WTC11 (cell line): ENCODE measurements at regions not wholly inside any gene's neighbourhood (a gene's known extent, or its start where the extent isn't known, plus 50 kb on each side); places are given as distances from the start of the nearest gene placed in this dataset.

Experiments
- ATAC-seq: fragments of 200-7000 bp; cut with Tn5 transposase; 2 replicates; pipeline ENCODE4 v1.10.0; 2021; ENCODE audit warnings: mild to moderate bottlenecking, moderate library complexity
- CTCF ChIA-PET: fragments of 300-600 bp; sonication (Branson Sonifier 250); formaldehyde crosslinking; loops from one replicate; lab custom pipeline; 2021; ENCODE audit warnings: antibody characterized with exemption; lab: Charles Lee
- POLR2A ChIA-PET: fragments of 350-600 bp; sonication (Branson Sonifier 250); formaldehyde crosslinking; loops from one replicate; lab custom pipeline; 2021; ENCODE audit warnings: antibody characterized with exemption; lab: Charles Lee
- DNase-seq: peaks from one replicate; pipeline ENCODE4 v3.0.0; 2021; ENCODE audit warnings: low spot score
- H3K27ac Mint-ChIP-seq: 2 replicates; pipeline ENCODE4 v1.8.0; 2021; ENCODE audit warnings: mixed read lengths
- H3K27me3 Mint-ChIP-seq: 2 replicates; pipeline ENCODE4 v1.8.0; 2021; ENCODE audit warnings: low read depth, mild to moderate bottlenecking, moderate library complexity, mixed read lengths
- H3K36me3 Mint-ChIP-seq: 2 replicates; pipeline ENCODE4 v1.8.0; 2021; ENCODE audit warnings: mixed read lengths
- H3K4me1 Mint-ChIP-seq: 2 replicates; pipeline ENCODE4 v1.8.0; 2022; ENCODE audit warnings: mixed read lengths
- H3K4me3 Mint-ChIP-seq: 2 replicates; pipeline ENCODE4 v1.8.0; 2021; ENCODE audit warnings: mild to moderate bottlenecking, moderate library complexity, mixed read lengths
- H3K9me3 Mint-ChIP-seq: 2 replicates; pipeline ENCODE4 v1.8.0; 2021; ENCODE audit warnings: mixed read lengths
- FOXJ3 ChIP-seq: sonication (generic); formaldehyde crosslinking; IDR thresholded peaks from 2 replicates; pipeline ENCODE4 v1.9.0; 2021; ENCODE audit warnings: missing genetic modification reagents, mild to moderate bottlenecking, borderline replicate concordance
- GABPB1 ChIP-seq: sonication (generic); formaldehyde crosslinking; IDR thresholded peaks from 2 replicates; pipeline ENCODE4 v1.8.1; 2023; ENCODE audit warnings: mild to moderate bottlenecking, missing genetic modification reagents
- HMGA2 ChIP-seq: fragments of 250-450 bp; sonication (Bioruptor Pico); IDR thresholded peaks from 2 replicates; pipeline ENCODE4 v1.4.0; 2021; ENCODE audit warnings: mild to moderate bottlenecking, moderate library complexity
- MXD4 ChIP-seq: fragments of 250-450 bp; sonication (Bioruptor Pico); IDR thresholded peaks from 2 replicates; pipeline ENCODE4 v1.8.0; 2021; ENCODE audit warnings: mild to moderate bottlenecking, moderate library complexity, borderline replicate concordance
- NFATC4 ChIP-seq: fragments of 250-450 bp; sonication (Bioruptor Pico); IDR thresholded peaks from 2 replicates; pipeline ENCODE4 v1.9.0; 2021; ENCODE audit warnings: mild to moderate bottlenecking
- PRDM15 ChIP-seq: sonication (generic); formaldehyde crosslinking; IDR thresholded peaks from 2 replicates; pipeline ENCODE4 v1.8.0; 2022; ENCODE audit warnings: missing genetic modification reagents
- RORB ChIP-seq: fragments of 250-450 bp; sonication (Bioruptor Pico); IDR thresholded peaks from 2 replicates; pipeline ENCODE4 v1.9.0; 2021; ENCODE audit warnings: mild to moderate bottlenecking
- STAT6 ChIP-seq: sonication (generic); formaldehyde crosslinking; conservative IDR thresholded peaks from 2 replicates; pipeline ENCODE4 v1.8.1; 2023; ENCODE audit warnings: mild to moderate bottlenecking, low read depth, missing genetic modification reagents, moderate library complexity
- TEAD4 ChIP-seq: sonication (generic); formaldehyde crosslinking; IDR thresholded peaks from 2 replicates; pipeline ENCODE4 v1.8.0; 2022; ENCODE audit warnings: mild to moderate bottlenecking, missing genetic modification reagents
- USF2 ChIP-seq: sonication (generic); formaldehyde crosslinking; IDR thresholded peaks from 2 replicates; pipeline ENCODE4 v1.8.1; 2023; ENCODE audit warnings: mild to moderate bottlenecking, missing genetic modification reagents, moderate library complexity
- ZNF232 ChIP-seq: sonication (generic); formaldehyde crosslinking; IDR thresholded peaks from 2 replicates; pipeline ENCODE4 v1.8.0; 2022; ENCODE audit warnings: mild to moderate bottlenecking, missing genetic modification reagents
- TF ChIP-seq, protein P1 (sequence below): sonication (generic); formaldehyde crosslinking; IDR thresholded peaks from 2 replicates; pipeline ENCODE4 v1.8.0; 2022; ENCODE audit warnings: mild to moderate bottlenecking, missing genetic modification reagents
- TF ChIP-seq, protein P2 (sequence below): sonication (generic); formaldehyde crosslinking; IDR thresholded peaks from 2 replicates; pipeline ENCODE4 v1.8.1; 2023; ENCODE audit warnings: mild to moderate bottlenecking, missing genetic modification reagents, moderate library complexity
- TF ChIP-seq, protein P3 (sequence below): sonication (generic); formaldehyde crosslinking; IDR thresholded peaks from 2 replicates; pipeline ENCODE4 v1.8.1; 2023; ENCODE audit warnings: mild to moderate bottlenecking, missing genetic modification reagents
- TF ChIP-seq, protein P4 (sequence below): sonication (generic); formaldehyde crosslinking; IDR thresholded peaks from 2 replicates; pipeline ENCODE4 v1.8.1; 2023; ENCODE audit warnings: mild to moderate bottlenecking, missing genetic modification reagents, borderline replicate concordance

- TF ChIP-seq, protein P1, sequence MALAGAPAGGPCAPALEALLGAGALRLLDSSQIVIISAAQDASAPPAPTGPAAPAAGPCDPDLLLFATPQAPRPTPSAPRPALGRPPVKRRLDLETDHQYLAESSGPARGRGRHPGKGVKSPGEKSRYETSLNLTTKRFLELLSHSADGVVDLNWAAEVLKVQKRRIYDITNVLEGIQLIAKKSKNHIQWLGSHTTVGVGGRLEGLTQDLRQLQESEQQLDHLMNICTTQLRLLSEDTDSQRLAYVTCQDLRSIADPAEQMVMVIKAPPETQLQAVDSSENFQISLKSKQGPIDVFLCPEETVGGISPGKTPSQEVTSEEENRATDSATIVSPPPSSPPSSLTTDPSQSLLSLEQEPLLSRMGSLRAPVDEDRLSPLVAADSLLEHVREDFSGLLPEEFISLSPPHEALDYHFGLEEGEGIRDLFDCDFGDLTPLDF (CRISPR knock-in tag): no peak
- TF ChIP-seq PRDM15 (CRISPR knock-in tag) (no peak), FOXJ3 (CRISPR knock-in tag) (no peak), STAT6 (CRISPR knock-in tag) (no peak), USF2 (CRISPR knock-in tag) (no peak), HMGA2 (CRISPR knock-in tag) (no peak), NFATC4 (no peak), ZNF232 (CRISPR knock-in tag) (no peak)
- TF ChIP-seq, protein P2, sequence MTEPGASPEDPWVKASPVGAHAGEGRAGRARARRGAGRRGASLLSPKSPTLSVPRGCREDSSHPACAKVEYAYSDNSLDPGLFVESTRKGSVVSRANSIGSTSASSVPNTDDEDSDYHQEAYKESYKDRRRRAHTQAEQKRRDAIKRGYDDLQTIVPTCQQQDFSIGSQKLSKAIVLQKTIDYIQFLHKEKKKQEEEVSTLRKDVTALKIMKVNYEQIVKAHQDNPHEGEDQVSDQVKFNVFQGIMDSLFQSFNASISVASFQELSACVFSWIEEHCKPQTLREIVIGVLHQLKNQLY (CRISPR knock-in tag): no peak
- TF ChIP-seq, protein P3, sequence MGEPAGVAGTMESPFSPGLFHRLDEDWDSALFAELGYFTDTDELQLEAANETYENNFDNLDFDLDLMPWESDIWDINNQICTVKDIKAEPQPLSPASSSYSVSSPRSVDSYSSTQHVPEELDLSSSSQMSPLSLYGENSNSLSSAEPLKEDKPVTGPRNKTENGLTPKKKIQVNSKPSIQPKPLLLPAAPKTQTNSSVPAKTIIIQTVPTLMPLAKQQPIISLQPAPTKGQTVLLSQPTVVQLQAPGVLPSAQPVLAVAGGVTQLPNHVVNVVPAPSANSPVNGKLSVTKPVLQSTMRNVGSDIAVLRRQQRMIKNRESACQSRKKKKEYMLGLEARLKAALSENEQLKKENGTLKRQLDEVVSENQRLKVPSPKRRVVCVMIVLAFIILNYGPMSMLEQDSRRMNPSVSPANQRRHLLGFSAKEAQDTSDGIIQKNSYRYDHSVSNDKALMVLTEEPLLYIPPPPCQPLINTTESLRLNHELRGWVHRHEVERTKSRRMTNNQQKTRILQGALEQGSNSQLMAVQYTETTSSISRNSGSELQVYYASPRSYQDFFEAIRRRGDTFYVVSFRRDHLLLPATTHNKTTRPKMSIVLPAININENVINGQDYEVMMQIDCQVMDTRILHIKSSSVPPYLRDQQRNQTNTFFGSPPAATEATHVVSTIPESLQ (CRISPR knock-in tag): no peak
Observed at GRCh38 chr2:100756704-100757103, 63.2 kb upstream of the NPAS2 start (continued).

GRCh38 chr2:100757621-100758394, 62.1 kb upstream of the NPAS2 start:
- ATAC-seq: no peak
- no peak for DNase-seq
- CTCF ChIA-PET: no interaction called here
- no peaks in the 10 kb centered on the region for H3K4me1 Mint-ChIP-seq
- no peaks in the 10 kb centered on the region for H3K36me3 Mint-ChIP-seq
- TF ChIP-seq, protein P3 (CRISPR knock-in tag): no peak
- no peak for TF ChIP-seq RORB (CRISPR knock-in tag)
- no peak for TF ChIP-seq TEAD4
- TF ChIP-seq MXD4 (CRISPR knock-in tag): no peak
- TF ChIP-seq, protein P4, sequence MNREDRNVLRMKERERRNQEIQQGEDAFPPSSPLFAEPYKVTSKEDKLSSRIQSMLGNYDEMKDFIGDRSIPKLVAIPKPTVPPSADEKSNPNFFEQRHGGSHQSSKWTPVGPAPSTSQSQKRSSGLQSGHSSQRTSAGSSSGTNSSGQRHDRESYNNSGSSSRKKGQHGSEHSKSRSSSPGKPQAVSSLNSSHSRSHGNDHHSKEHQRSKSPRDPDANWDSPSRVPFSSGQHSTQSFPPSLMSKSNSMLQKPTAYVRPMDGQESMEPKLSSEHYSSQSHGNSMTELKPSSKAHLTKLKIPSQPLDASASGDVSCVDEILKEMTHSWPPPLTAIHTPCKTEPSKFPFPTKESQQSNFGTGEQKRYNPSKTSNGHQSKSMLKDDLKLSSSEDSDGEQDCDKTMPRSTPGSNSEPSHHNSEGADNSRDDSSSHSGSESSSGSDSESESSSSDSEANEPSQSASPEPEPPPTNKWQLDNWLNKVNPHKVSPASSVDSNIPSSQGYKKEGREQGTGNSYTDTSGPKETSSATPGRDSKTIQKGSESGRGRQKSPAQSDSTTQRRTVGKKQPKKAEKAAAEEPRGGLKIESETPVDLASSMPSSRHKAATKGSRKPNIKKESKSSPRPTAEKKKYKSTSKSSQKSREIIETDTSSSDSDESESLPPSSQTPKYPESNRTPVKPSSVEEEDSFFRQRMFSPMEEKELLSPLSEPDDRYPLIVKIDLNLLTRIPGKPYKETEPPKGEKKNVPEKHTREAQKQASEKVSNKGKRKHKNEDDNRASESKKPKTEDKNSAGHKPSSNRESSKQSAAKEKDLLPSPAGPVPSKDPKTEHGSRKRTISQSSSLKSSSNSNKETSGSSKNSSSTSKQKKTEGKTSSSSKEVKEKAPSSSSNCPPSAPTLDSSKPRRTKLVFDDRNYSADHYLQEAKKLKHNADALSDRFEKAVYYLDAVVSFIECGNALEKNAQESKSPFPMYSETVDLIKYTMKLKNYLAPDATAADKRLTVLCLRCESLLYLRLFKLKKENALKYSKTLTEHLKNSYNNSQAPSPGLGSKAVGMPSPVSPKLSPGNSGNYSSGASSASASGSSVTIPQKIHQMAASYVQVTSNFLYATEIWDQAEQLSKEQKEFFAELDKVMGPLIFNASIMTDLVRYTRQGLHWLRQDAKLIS: no peak
- TF ChIP-seq GABPB1 (CRISPR knock-in tag): no peak
- H3K4me3 Mint-ChIP-seq: no peak overlapping the region
- no peak overlapping the region for H3K27ac Mint-ChIP-seq
- POLR2A ChIA-PET: no interaction called here
- H3K9me3 Mint-ChIP-seq: peaks cover 12% of the 10 kb centered on the region
- H3K27me3 Mint-ChIP-seq: no peaks in the 10 kb centered on the region
